ACHN (cell line): ENCODE measurements at regions not wholly inside any gene's neighbourhood (a gene's known extent, or its start where the extent isn't known, plus 50 kb on each side); places are given as distances from the start of the nearest gene placed in this dataset.

Source experiments
- DNase-seq: peaks from one replicate; pipeline ENCODE4 v3.0.0-alpha.2; 2015
- in situ Hi-C: cut with HindIII; loops from 2 replicates; pipeline ENCODE4 v1.10.0; 2017; ENCODE audit warnings: low sequenced_read_pairs, low pct_ligation_motif_present, low pct_unique_long_range_greater_than_20kb

DNA sequence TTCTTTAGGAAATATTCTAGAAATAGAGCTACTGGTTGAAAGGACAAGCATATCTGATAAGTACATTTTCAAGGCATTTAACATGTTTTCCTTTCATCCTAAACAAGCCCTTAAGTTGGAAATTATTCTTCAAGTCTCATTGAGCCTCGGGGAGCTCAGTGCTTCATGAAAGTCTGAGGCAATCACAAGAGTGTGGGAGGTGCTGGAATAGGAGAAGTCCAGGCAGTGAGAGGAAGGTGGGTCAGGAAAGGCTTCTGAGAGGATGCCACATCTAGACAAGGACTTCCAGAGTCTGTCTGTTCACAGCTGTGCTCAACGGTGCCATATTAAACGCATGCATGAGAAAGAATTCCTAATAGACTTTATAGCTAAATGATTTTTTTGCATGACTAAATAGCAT is 69.8 kb downstream of the CD83 start:
- no peak for DNase-seq
- in situ Hi-C loops: no loop called here

DNA sequence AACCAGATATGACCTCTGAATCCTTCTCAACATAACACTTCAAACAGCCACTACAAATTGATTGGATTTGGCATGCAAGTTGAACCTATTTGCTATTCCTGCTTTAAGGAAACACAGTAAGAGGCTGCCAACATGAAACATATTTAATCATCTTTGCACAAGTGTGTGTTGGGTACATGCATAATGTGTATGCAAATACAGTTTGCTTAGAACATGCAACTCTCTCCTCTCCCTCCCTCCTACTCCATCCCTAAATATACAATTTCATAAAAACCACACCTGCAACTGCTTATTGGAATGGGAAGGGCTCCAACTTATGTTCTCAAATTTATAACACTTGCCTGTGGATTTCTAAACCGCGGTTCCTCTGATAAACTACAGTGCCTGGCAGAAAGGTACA is 71.5 kb downstream of the CD83 start:
- no peak for DNase-seq
- in situ Hi-C loops: no loop called here

DNA sequence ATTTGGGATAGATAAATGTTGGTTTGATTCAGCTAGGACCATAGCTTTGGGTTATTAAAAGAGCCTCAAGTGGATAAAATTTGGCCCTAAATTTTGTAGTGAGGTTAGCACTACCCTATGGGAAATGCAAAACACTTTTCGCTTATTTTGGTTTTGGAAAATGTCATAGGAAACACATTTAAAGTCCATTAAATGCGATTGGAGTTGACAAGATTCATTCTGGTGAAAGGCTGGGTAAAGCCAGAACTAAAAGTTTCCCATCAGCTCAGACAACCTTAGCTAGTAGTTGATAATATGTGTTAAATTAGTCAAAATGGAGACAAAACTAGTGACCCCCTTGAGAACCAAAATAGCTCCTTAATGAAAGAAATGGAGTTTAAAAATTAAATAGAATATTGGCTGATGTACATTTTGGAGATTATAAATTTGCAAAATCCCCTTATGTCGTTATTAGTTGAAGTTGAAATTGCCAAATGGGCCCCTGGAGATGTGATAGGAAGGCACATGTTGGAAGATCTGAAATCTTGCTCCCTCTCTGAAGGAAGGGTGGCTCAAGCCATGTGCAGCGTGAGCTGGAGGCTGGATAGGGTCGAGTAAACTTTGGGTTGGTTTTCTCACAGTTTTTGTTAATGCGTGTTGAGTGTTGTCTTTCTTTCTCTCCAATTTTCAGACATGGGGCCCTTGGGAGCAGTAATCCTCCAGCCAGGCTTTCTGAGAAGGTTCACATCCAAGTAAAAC is 72.8 kb downstream of the CD83 start:
- in situ Hi-C loops: no loop called here
- no peak for DNase-seq

DNA sequence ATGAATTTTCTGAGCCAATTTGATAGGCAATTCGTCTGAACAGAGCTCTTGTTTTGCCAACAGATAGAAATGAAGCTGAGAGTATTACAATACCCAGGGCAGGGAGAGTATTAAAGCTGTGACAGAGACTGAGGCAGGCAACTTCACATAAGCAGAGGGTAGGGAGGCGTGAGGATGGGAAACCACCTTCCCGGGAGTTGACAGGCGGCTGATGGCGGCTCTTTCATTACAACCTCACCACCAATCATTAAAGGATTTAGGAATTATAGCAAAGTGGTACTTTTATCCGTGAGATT is 73.3 kb downstream of the CD83 start:
- in situ Hi-C loops: no loop called here
- DNase-seq: no peak

DNA sequence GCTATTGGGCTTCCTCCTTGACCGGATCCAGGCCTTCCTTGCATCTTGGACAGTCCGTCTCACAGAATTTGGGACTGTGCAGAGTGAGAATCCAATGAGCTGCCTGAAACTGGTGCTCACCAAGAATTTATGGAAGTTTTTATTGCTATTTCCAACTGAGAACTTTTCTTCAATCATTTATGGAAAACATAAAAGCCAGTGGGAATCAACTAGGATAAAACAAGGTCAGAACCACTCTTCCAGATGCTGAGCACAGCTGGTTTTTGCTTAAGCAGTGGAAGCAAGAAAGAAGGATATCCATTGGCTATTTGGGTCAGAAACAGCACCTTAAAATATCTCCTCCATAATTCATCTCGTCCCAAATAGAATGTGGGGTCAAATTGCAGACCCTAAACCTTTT is 74.2 kb downstream of the CD83 start:
- no peak for DNase-seq
- in situ Hi-C loops: no loop called here

DNA sequence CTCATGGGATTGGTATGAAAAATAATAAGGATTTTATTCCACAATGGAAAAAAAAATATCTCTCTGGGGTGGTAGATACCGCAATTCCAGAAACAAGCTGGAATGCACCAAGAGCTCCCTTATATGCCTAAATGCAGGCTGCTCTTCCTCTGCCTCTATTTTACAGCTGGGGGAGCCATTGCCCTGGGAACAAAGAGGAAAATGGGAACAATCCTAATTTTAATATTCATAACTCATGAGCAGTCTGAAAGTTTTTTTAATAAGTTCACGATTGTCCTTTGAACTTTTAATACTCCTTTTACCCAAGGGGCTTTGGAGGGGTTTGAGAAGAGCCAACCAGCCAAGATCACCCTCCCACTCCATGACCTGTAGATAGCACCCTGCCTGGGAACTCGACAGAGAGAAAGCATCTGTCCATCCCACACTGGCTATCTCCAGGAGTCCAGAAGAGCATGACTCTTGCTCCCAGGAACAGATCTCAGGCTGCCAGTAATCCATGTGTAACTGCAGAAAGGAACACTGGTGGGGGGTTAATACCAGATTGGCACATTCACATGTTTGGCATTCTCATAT is 74.7 kb downstream of the CD83 start:
- in situ Hi-C loops: no loop called here
- DNase-seq: no peak

DNA sequence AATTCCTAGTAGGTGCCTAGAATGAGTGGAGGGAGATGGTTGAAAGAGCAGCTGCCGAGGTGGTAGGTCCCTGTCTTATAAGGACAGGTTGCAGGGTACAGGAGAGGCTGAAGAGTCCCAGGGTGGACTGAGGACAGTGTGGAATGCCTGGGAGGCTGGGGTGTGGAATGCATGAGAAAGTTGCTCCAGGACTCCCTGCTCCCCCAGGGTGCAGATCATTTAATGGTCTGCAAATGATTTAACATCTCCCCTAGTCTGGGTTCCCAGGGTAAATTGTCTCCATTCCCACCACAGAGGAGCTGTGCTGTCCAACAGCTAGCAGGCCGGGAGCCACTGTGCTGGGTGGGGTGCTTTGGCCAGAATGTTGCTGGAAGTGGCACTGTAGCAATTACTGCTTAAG is 76.0 kb downstream of the CD83 start:
- no peak for DNase-seq
- in situ Hi-C loops: no loop called here

DNA sequence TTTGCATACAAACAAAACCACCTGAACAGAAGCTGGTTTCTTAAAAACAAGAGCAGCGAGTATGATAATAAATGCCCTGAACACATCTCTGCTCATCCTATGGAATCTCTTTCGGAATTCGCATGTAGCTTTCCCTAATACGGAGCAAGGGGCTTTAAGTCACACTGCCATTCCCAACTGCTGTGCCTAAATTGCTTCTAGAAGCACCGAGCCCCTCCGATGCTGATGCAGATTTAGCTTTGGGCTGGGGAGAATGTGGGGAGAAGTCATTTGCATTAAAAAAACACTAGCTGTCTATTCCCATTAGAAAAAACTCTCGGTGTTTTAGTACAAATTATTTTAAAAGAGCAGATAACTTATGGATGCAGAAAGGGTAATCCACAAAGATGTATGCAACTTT is 76.9 kb downstream of the CD83 start:
- DNase-seq: no peak
- in situ Hi-C loops: no loop called here

DNA sequence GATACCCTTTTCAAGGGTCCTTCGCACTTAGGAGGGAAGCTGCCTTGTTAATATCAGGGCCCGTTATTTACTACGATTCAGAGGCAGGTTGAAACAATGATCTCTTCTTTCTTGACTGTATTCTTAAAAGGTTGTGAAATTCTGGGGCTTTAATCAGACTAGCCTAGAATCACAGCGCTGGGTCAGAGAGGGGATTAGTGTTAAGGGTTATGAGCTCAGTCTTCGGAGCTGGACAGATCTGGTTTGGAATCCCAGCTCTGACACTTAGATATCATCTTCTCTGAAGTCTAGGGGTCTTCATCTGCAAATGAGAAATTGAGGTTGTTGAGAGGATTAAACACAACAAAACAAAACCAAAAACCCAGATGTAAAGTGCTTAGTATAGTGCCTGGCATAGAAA is 77.4 kb downstream of the CD83 start:
- no peak for DNase-seq
- in situ Hi-C loops: no loop called here

DNA sequence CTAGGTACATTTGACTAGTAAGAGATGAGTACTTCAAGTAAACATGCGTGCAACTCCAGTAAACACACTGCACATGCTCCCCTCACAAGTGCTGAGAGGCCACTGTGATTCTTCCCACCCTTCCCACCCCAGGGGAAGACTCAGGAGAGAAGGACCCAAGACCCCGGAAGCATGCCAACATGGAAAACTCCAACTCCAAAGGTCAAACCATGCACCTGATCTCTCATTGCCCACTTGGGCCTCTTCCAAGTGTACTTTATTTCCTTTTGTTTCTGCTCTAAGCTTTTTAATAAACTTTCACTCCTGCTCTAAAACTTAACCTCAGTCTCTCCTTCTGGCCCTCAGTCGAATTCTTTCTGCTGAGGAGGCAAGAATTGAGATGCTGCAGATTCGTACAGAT is 78.5 kb downstream of the CD83 start:
- no peak for DNase-seq

DNA sequence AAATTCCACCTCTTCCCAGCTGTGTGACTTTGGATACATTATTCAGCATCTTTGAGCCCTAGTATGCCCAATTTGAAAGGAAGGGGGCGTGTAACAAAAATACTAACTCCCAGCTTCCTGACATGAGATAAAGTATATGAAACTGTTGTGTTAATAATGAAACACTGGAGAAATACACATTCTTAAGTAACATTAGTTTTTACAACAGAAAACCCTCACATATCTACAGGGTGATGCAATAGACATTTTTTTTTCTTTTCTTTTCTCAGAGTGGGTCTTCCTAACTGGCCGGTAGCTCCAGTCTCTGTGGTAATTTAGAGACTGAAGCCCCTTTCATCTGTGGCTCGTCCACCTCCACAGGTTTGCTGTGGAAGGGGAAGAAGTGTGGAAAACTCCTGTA is 79.5 kb downstream of the CD83 start:
- in situ Hi-C loops: no loop called here
- DNase-seq: no peak

More for the DNA sequence above, 78.5 kb downstream of the CD83 start:
- in situ Hi-C loops: no loop called here

DNA sequence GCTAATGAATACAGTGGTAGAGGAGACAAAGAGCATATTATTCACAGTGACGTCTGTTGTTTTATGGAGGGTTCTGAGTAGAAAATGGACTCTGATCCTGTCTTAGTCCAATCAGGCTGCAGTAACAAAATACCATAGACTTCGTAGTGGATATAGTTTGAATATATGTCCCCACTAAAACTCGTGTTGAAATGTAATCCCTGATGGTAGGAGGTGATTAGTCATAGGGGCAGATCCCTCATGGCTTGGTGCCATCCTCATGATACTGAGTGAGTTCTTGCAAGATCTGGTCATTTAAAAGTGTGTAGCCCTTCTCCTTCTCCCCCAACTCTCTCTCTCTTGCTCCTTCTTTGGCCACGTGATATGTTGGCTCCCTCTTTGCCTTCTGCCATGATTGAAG is 82.5 kb downstream of the CD83 start:
- DNase-seq: no peak
- in situ Hi-C loops: no loop called here

DNA sequence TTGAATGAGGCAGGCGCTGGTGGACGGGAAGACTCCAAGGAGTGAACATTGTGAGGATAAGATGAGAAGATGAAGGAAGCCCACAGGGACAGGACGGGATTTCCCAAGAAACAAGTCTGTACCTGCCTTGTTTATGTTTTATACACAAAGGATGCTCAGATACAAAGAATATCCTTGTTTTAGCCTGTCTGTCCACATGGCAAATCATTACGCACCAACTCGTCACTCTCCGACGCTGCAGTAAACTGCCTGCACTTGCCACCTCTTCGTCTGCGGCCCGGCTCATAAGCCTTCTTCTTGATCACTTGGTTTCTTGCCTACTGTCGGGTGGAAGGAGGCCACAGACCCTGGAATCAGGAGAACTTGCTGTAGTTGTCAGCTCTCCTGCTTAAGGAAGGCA is 85.4 kb downstream of the CD83 start:
- DNase-seq: no peak
- in situ Hi-C loops: no loop called here

DNA sequence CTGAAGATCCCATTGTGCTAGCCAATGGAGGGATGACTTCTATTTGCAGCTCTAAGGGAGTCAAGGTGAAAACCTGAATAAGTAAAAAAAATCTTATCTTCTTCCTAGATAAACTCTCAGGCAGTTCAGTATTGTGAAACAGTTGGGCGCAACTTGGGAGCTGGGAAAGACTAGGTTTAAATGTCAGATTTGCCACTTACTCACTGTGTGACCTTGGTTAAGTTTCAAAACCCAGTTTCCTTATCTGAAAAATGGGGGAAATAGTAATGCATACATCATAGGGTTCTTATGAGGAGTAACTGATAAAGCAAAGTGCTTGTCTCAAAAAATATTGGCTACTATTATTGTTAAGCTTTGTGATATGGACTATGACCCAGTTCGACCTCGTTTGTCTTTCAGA is 88.8 kb downstream of the CD83 start:
- in situ Hi-C loops: no loop called here
- DNase-seq: no peak

DNA sequence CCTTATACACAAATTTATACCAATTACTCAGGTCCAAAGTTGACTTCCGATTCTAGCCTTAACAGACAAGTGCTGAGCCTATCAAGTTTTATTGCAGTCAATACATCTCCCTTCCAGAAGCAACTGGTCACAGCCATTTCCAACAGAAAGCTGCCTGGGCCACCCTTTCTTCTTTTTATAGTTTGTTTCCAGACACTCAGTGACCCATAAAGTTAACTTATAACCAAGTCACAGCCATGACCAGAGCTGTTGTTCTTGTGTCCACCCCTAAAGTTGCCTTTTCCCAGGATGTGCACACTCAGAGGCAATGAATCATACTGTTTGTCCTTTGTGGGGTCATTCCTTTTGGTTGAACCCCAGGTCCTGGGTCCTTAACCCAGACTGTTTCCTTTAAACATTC is 89.9 kb downstream of the CD83 start:
- DNase-seq: no peak
- in situ Hi-C loops: no loop called here

DNA sequence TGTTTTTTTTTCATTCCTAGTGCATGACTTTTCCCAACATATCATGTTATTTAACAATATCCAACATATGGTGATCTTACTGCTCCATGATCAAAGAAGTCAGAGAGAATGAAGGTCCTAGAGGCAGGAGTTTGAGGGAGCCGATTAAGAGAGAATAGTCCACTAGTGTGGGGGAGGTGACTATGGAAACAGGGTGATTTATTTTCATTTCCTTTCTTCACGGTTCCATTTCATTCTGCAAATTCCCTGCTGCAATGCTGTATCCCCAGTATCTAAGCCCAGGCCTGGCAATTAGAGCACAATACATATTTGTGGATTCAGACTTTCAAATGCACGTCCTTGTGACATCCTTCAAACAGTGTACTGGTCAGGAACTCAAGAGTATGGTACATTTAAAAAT is 91.4 kb downstream of the CD83 start:
- no peak for DNase-seq
- in situ Hi-C loops: no loop called here

DNA sequence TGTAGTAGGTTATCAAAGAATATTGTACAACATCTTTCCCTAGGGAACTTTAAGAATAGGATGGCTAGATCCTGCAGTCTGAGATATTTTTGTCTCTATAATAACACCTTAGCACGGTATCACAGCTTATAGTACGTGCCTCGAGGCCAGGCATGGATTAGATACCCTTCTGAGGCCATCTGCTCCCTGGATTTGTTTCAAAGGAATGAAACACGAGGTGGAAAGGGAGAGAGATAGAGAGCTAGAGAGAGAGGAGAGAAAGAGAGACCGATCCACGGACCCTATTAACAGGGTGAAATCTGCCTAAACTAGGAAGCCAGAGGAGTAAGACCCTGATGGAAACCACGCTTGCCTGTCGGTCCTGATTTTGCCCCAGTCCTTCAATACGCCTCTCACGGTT is 92.5 kb downstream of the CD83 start:
- no peak for DNase-seq
- in situ Hi-C loops: no loop called here

DNA sequence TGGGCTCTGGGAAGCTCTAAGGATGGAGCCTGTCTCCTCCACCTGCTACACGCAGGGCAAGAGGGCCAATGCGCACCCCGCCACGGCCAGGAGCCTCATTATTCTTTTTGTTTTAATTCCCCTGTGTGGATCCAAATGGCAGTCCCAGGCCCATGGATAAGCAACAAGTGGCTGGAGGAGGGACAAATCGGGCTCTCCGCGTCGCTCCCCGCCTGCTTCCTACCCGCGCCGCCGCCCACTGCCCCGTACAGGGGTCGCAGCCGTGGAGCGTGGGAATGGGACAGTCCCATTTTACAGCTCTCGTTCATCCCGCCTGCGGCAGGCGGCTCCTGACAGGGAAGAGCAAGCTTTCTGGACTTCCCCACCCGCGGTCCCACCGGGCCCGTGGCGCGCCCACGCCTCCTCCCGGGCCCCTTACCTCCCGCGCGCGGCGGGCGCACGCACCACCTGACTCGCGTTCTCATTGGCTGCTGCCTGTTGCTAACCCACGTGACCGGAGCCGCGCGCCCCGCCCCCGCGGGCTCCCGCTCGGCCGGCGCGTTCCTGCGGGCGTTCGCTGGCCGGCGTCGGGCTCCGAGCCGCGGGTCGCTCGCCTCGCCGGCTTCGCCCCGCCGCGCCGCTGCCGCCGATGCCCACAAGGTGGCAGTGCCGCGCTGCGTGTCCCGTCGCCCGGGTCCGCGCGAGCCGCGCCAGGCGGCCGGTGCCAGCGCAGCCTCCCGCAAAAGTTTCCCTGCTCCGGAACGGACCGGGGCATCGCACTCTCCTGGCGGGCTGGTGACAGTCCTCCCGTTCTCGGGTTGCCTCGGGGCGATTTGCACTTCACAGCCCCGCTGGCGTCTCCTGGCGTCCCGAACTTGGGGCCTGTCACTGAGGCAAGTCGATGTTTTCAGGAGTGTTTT is 93.3 kb downstream of the CD83 start:
- in situ Hi-C loops: no loop called here
- peak; percentile 87 for DNase-seq

DNA sequence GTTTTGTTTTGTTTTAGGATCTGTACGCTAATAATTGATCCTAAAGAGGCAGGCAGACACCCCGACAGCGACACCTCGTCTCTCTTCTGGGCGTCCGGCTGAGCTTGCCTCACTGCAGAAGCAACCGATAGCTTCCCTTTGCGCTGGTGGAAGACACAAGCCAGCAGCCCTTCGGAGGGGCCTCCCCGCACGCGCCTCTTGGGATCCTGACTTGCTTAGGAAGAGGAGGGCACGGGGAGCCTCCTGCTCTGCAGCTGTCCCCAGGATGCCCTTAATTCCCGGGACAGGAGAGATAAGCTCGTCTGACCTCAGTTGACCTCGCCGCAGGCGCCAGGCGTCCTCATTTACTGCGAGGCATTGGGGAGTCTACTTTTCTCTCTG is 94.0 kb downstream of the CD83 start:
- in situ Hi-C loops: no loop called here
- no peak for DNase-seq

DNA sequence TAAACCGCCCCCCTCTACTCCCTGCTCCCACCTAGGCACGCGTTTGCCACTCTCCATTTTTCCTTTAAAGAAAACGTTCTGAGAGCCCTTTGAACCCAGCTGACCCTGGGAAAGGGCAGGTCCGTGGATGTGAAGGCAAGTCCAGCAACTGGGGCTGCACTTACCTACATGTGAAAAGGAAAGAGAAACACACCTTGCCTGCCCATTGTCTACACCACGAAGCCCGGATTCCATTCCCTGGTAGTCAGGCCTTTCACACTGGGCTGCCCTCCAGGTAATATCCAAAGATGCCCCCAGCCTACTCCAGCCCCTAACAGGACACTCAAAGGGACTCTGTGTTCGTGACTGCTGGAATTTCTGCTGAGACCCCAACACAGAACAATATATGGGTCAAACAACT is 94.4 kb downstream of the CD83 start:
- no peak for DNase-seq
- in situ Hi-C loops: no loop called here
